Astrocyte (in vitro differentiated cells and primary cell): ENCODE measurements at regions not wholly inside any gene's neighbourhood (a gene's known extent, or its start where the extent isn't known, plus 50 kb on each side); places are given as distances from the start of the nearest gene placed in this dataset.

Experiments used
- CTCF ChIP-seq: IDR thresholded peaks from 2 replicates; pipeline ENCODE4 v1.5.1; 2011; ENCODE audit warnings: low read depth, mild to moderate bottlenecking, inconsistent platforms, low read length, moderate library complexity; ENCODE audit not compliant: insufficient read depth
- EZH2 ChIP-seq: IDR thresholded peaks from 2 replicates; pipeline ENCODE4 v1.6.1; 2012; ENCODE audit warnings: mild to moderate bottlenecking, low read length, inconsistent platforms; ENCODE audit not compliant: insufficient read depth

GRCh38 chr3:81086348-81086747 lies 675.1 kb downstream of the GBE1 start:
- TF ChIP-seq CTCF (no peak), EZH2 (no peak)
